ENCODE measurements at regions not wholly inside any gene's neighbourhood (a gene's known extent, or its start where the extent isn't known, plus 50 kb on each side); places are given as distances from the start of the nearest gene placed in this dataset.
A peak's percentile ranks its signal among the peaks of the same experiment; 100 is the strongest.
"Not testable (repeated sequence)": the region's sequence is repeated elsewhere in the genome, so short reads cannot be mapped to it uniquely, and the experiment has no call there.

- not testable (repeated sequence) for DNase-seq (ENCODE audit: low read depth in 1 of 2, low spot score in 1 of 2)
These were observed 303.5 kb upstream of the BRINP1 start for GRCh38 chr9:119672763-119673162.

GRCh38 chr9:119667916-119668315, 298.7 kb upstream of the BRINP1 start:
- DNase-seq (ENCODE audit: low read depth in 1 of 2, low spot score in 1 of 2): no peak

DNA sequence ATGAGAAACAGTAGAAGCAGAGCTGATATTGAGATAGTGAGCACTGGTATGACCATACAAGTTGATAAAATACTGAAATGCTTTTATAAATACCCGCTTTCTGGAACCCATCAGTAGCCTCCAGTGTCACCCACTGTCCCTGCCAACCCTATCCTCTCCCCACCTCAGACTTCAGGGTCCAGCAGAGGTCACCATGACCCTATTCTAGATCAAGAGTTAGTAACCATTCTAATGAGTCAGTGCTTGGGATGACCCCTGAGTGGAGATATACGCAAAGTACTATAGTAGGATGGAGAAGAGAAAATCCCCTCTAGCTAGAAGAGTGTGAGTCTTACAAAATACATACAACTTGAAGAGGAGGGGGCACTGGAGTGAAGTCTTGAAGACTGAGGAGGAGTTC, 297.9 kb upstream of the BRINP1 start:
- no peak for DNase-seq (ENCODE audit: low read depth in 1 of 2, low spot score in 1 of 2)

GRCh38 chr9:119662329-119662728, 293.1 kb upstream of the BRINP1 start:
- no peak for DNase-seq (ENCODE audit: low read depth in 1 of 2, low spot score in 1 of 2)

- DNase-seq (ENCODE audit: low read depth in 1 of 2, low spot score in 1 of 2): no peak
These were observed 283.7 kb upstream of the BRINP1 start for GRCh38 chr9:119652931-119653330.

GRCh38 chr9:119649205-119649604, 280.0 kb upstream of the BRINP1 start:
- DNase-seq (ENCODE audit: low read depth in 1 of 2, low spot score in 1 of 2): no peak

DNA sequence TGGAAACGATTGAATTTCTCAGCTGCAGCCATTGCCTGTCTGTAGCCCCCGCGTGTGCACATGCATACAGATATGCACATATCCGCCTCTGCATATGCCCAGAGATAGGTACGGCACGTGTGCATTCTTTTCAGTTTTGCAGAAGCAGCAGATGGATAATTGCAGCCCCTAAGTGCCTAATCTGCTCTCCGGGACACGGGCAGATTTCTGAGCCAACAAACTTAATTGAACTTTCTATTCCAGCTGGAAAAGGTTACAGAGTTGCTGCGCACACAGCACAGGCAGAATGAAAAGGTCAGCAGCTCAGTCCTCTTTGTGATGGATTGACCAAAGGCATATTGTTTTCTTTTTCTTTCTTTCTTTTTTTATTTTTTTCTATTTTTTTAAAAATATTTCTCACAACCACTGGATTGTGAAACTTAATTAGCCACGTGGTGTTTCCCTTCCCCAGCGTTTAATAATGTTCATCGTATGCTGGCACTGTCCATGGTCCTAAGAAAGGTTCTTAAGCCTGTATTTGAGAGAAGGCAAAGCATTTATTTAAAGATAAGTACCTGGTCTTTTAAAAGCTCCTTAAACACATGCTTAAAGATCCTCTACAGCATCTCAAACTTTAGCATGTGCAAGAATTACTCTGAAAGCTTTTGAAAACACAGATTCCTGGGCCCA, 270.2 kb upstream of the BRINP1 start:
- DNase-seq (ENCODE audit: low read depth in 1 of 2, low spot score in 1 of 2): no peak

DNA sequence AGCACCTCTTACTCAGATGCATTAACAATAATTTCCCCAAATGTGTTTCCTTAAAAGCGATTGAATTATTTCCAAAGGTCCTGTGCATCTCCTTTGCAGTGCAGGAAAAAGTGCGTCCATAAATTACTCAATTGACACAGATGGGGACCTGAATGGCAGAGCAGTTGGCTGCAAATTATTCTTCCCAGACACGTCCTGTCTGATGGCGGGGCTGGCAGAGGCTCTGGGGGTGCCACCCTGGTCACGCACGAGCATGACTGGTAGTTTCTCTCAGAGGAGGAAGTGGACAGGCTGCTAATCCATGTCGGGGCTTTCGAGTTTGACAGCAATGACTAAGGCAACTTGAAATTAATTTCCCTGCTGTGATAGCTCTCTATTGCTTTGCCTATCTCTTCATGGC, 264.8 kb upstream of the BRINP1 start:
- no peak for DNase-seq (ENCODE audit: low read depth in 1 of 2, low spot score in 1 of 2)

- no peak for DNase-seq (ENCODE audit: low read depth in 1 of 2, low spot score in 1 of 2)
These were observed 242.3 kb upstream of the BRINP1 start for GRCh38 chr9:119611565-119611964.

- no peak for DNase-seq (ENCODE audit: low read depth in 1 of 2, low spot score in 1 of 2)
These were observed 240.2 kb upstream of the BRINP1 start for GRCh38 chr9:119609277-119609971.

GRCh38 chr9:119601632-119602031, 232.4 kb upstream of the BRINP1 start:
- no peak for DNase-seq (ENCODE audit: low read depth in 1 of 2, low spot score in 1 of 2)

DNA sequence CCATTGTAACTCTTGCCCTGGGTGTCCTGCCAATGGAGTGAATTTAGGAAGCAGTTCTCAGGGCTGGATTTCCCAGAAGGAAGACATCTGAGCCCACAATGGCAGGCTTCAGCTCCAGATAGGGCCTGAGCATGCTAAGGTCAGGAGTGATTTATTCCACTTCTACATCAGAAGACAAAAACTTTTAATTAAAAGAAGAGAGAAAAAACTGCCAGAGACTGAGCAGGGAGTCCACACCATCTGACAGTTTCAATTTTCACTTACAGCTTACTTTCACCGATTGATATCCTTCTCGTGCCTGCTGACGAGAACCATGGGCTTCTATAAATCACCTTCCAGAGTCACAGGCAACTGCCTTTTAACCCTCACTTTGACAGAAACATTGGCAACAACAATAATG, 228.3 kb upstream of the BRINP1 start:
- DNase-seq (ENCODE audit: low read depth in 1 of 2, low spot score in 1 of 2): no peak

- DNase-seq (ENCODE audit: low read depth in 1 of 2, low spot score in 1 of 2): no peak
These were observed 227.5 kb upstream of the BRINP1 start for GRCh38 chr9:119596703-119597102.

DNA sequence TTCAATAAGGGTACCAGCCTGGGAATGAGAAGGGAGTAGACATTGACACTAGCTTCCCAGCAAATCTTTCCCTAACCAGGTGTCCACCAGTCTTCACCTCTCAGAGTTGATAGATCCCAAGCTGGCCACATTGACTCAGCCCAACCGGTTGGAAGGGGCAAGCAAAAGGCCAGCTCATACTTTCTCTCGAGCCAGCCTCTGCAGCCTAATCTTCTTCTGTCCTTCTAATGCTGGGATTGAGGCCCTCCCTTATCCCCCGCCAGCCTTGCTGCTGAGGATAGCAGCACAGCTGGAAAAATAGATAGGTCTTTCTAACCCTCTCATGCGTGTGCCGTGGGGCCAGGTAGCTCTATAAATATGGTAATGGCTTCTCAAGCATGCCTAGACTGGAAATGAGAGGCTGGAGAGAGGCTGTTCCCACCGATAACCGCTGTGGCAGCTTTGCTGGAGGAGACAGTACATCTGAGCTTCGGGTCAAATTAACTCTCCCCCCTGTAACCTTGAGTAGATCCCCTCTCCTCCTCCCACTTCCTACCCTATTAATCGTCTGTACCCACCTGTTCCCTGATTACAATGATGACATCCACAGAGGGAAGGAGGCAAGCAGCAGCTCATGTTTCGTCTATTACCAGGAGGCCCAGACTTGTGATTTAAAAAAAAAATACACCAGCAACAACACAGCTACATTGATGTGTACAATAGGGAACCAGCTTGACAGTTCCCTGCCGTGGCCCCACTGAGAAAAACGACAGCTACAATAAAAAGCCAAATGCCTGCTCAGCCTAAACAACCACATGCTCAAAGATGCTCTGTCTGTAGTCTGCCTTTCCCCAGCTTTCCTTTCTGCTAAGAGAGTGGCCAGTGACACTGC, 219.9 kb upstream of the BRINP1 start:
- DNase-seq (ENCODE audit: low read depth in 1 of 2, low spot score in 1 of 2): no peak

DNA sequence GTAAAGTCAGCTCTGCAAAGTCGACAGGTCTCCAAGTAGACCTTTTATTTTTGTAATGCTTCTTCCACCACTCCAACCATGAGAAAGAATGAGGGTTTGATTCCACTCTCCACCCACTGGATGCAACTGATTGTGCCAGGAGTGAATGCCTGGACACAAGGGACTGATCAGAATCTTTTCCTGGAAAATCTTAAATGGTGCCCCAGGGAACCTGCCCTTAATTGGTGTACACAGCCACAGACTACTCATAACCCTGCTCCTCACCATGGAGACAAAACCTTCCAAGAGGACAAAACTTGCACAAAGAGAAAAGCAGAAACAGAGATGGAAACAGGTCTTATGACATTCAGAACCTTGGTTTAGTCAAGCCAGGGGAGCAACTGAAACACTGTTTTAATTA, 208.6 kb upstream of the BRINP1 start:
- no peak for DNase-seq (ENCODE audit: low read depth in 1 of 2, low spot score in 1 of 2)

GRCh38 chr9:119559986-119560385, 190.8 kb upstream of the BRINP1 start:
- no peak for DNase-seq (ENCODE audit: low read depth in 1 of 2, low spot score in 1 of 2)

DNA sequence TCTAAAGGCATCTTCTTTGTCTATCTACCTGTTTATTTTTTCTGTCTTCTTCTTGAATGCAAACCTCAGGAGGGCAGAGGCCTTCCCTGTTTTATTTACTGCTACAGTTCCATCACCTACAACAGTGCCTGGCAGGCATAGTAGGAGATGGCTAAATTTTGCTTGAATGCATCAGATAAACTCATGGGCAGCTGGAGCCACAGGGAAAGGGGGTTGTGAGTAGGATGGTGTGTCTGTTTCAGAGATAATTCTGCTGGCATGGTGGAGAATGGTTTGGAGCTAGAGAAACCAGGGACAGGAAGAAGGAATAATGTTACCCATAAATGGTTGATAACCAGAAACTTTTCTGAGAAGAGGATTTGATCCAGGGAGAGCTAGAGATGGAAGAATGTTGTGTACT, 189.8 kb upstream of the BRINP1 start:
- no peak for DNase-seq (ENCODE audit: low read depth in 1 of 2, low spot score in 1 of 2)

- DNase-seq (ENCODE audit: low read depth in 1 of 2, low spot score in 1 of 2): peak in 1 of 2 donors; percentile 18
These were observed 187.1 kb upstream of the BRINP1 start for GRCh38 chr9:119556129-119556875.

GRCh38 chr9:119544492-119544891, 175.3 kb upstream of the BRINP1 start:
- no peak for DNase-seq (ENCODE audit: low read depth in 1 of 2, low spot score in 1 of 2)

GRCh38 chr9:119537138-119537537, 167.9 kb upstream of the BRINP1 start:
- no peak for DNase-seq (ENCODE audit: low read depth in 1 of 2, low spot score in 1 of 2)

DNA sequence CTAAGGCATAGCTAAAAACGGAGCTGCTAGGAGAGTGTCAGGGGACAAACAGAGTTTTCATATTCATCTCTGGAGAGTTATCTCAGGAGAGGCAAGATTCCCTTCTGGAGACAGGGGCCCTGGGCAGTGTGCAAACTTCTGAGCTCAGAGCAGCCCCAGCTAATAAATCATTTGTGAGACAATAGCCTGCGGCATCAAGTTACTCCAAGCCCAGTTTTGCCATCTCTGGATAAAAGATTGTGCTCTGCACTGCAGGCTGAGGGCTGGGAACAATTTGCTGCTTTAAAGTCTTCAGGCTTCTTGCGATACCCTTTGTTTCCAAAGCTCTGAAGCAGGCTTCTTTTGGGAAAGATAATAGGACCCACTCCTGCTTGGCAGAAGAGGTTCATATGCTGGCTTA, 164.3 kb upstream of the BRINP1 start:
- no peak for DNase-seq (ENCODE audit: low read depth in 1 of 2, low spot score in 1 of 2)

All from stimulated activated CD4-positive, alpha-beta T cell treated with anti-CD3 and anti-CD28 coated beads, Interleukin-15, amount 100 ng/mL, for 1 hour (primary cell).